ENCODE measurements at regions not wholly inside any gene's neighbourhood (a gene's known extent, or its start where the extent isn't known, plus 50 kb on each side); places are given as distances from the start of the nearest gene placed in this dataset.

- DNase-seq = no peak
Observed at GRCh38 chr11:128298271-128298670, 289.1 kb downstream of the ETS1 start.

- no peak for DNase-seq
Observed at GRCh38 chr11:128297805-128298204, 289.6 kb downstream of the ETS1 start.

GRCh38 chr11:128297091-128297651 is 290.2 kb downstream of the ETS1 start:
- no peak for DNase-seq

GRCh38 chr11:128294671-128295050 is 292.7 kb downstream of the ETS1 start:
- no peak for DNase-seq

- peak; percentile 43 for DNase-seq
Observed at GRCh38 chr11:128294001-128294670, 293.2 kb downstream of the ETS1 start.

GRCh38 chr11:128291835-128292234 is 295.5 kb downstream of the ETS1 start:
- DNase-seq = peak; percentile 73

GRCh38 chr11:128291007-128291406 is 296.4 kb downstream of the ETS1 start:
- no peak for DNase-seq

- DNase-seq = peak; percentile 77
Observed at GRCh38 chr11:128290106-128290840, 297.1 kb downstream of the ETS1 start.

GRCh38 chr11:128289048-128289447 is 298.3 kb downstream of the ETS1 start:
- peak; percentile 64 for DNase-seq

- DNase-seq = no peak
Observed at GRCh38 chr11:128288368-128288767, 299.0 kb downstream of the ETS1 start.

- no peak for DNase-seq
Observed at GRCh38 chr11:128285321-128285720, 302.0 kb downstream of the ETS1 start.

- no peak for DNase-seq
Observed at GRCh38 chr11:128284634-128285033, 302.7 kb downstream of the ETS1 start.

GRCh38 chr11:128283451-128283850 is 303.9 kb downstream of the ETS1 start:
- no peak for DNase-seq

- DNase-seq = no peak
Observed at GRCh38 chr11:128282053-128282452, 305.3 kb downstream of the ETS1 start.

- no peak for DNase-seq
Observed at GRCh38 chr11:128279866-128280265, 307.5 kb downstream of the ETS1 start.

GRCh38 chr11:128273736-128274135 is 313.6 kb downstream of the ETS1 start:
- no peak for DNase-seq

- no peak for DNase-seq
Observed at GRCh38 chr11:128271401-128271800, 316.0 kb downstream of the ETS1 start.

GRCh38 chr11:128269466-128269865 is 317.9 kb downstream of the ETS1 start:
- no peak for DNase-seq

GRCh38 chr11:128266893-128267292 is 320.5 kb downstream of the ETS1 start:
- no peak for DNase-seq

GRCh38 chr11:128262463-128263345 is 324.7 kb downstream of the ETS1 start:
- no peak for DNase-seq

- no peak for DNase-seq
Observed at GRCh38 chr11:128261011-128261421, 326.3 kb downstream of the ETS1 start.

GRCh38 chr11:128260398-128260797 is 327.0 kb downstream of the ETS1 start:
- DNase-seq = no peak

- no peak for DNase-seq
Observed at GRCh38 chr11:128259816-128260215, 327.5 kb downstream of the ETS1 start.

Data from activated CD4-positive, alpha-beta T cell treated with anti-CD3 and anti-CD28 coated beads for 48 hours (primary cell).